ENCODE measurements at regions not wholly inside any gene's neighbourhood (a gene's known extent, or its start where the extent isn't known, plus 50 kb on each side); places are given as distances from the start of the nearest gene placed in this dataset.
"Not testable (repeated sequence)": the region's sequence is repeated elsewhere in the genome, so short reads cannot be mapped to it uniquely, and the experiment has no call there.

- no peak for DNase-seq
These were observed 227.8 kb downstream of the NAF1 start for GRCh38 chr4:162938738-162939485.

- DNase-seq, result no peak
These were observed 231.5 kb downstream of the NAF1 start for GRCh38 chr4:162935214-162935613.

DNA sequence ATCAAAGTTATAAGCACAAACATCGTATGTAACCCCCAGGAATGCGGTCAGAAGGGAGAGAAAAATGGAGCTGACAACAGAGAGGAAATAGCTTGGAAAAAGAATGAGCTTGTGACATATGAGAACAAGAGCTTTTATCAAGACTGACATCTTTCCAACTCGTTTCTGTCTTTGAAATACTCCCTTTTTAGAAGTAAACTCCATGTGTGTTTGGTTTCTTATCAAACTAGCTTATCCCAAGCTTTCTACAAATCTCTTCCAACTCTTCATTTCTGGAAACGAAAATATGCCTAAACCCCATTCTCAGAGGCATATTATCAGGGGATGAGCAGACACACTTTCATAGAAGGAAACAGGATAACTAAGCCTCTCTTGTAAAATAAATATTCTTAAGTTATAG lies 235.4 kb downstream of the NAF1 start:
- DNase-seq, result no peak

GRCh38 chr4:162921178-162921785 lies 245.4 kb downstream of the NAF1 start:
- no peak for DNase-seq

GRCh38 chr4:162920649-162921048 lies 246.0 kb downstream of the NAF1 start:
- no peak for DNase-seq

DNA sequence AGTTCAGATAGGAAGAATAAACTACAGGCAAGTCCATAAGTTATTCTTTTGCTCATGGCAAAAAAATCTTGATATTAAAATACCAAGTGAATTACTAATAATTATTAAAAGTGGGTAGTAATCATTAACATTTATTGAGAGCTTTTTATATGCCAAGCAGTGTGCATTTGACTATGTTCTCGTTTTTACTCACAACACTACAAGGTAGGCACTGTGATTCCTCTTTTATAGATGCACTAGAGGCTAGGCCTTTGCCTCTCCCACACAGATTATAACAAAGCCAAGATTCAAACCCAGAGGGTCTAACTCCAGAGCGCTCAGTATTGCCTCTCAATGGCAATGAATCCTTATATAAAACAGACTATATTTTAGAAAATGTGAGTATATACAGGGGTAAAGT lies 254.2 kb downstream of the NAF1 start:
- no peak for DNase-seq

DNA sequence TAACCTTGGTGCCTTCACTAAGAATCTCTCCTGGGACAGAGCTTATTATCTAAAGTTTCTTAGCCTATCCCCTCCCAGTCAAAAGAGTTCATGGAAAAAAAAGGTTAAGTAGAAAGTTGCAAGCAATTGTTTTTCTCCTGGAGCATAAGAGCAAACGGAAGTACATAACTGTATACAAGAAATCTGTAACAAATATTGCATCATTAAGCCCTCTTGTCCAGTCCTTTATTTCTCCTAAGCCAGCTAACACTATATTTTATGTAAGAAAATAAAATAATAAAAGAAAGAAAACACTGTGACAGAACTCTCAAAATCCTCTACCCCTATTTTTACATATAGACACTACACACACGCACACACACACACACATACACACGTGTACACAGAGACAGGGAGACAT lies 255.3 kb downstream of the NAF1 start:
- DNase-seq, result no peak

- no peak for DNase-seq
These were observed 256.7 kb downstream of the NAF1 start for GRCh38 chr4:162909952-162910351.

DNA sequence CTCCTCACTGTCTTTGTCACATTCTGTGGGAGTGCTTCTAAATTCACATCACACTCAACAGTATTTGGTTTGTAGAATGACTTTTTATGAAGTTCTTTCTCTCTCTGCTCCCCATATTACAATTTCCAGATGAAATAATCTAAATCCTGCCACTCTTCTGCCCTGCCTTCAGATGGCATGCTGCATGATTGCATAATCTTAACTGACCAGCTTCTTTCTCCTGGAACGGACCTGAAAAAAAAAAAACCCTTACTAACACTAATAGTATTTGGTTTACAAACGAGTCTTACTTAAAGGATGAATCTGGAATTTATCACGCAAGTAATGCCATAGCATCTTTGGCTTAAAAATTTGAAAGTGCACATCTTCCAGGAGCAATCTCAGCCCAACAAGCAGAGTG lies 272.3 kb downstream of the NAF1 start:
- no peak for DNase-seq

GRCh38 chr4:162891788-162892707 lies 274.6 kb downstream of the NAF1 start:
- peak in 1 of 2 donors; percentile 4 for DNase-seq

DNA sequence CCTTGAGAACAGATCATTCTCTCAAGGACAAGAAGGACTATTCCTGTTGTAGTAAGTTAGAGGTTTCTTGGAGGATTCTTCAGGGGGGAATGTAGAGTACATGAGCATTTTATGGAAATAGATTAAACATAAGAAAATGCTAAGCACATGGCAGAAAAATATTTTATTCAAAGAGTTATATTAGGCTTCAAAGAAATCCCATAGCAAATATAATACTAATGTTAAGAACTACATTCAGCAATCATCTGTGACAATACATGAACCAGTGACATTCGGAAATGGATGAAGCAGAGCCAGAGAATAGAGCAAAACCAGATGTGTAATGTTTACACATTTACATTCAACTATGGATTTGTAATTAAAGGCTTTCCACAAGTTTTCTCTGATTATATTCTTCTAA lies 288.6 kb downstream of the NAF1 start:
- no peak for DNase-seq

GRCh38 chr4:162874748-162875147 lies 291.9 kb downstream of the NAF1 start:
- DNase-seq, result no peak

- no peak for DNase-seq
These were observed 294.7 kb downstream of the NAF1 start for GRCh38 chr4:162871990-162872389.

DNA sequence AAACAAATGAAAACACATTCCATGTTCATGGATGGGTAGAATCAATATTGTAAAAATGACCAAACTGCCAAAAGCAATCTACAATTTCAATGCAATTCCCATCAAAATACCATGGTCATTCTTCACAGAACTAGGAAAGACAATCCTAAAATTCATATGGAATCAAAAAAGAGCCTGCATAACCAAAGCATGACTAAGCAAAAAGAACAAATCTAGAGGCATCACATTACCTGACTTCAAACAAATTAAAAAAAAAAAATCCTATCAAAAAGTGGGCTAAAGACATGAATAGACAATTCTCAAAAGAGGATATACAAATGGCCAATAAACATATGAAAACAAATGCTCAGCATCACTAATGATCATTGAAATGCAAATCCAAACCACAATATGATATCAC lies 297.5 kb downstream of the NAF1 start:
- DNase-seq, result no peak

DNA sequence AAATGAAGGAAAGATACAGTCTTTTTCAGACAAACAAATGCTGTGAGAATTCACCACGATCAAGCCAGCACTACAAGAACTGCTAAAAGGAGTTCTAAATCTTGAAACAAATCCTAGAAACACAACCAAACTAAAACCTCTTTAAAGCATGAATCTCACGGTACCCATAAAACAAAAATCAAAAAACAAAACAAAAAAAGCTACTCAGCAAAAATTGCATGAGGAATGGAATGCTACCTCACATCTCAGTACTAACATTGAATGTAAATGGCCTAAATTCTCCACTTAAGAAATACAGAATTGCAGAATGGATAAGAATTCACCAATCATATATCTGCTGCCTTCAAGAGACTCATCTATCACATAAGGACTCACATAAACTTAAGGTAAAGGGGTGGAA lies 300.1 kb downstream of the NAF1 start:
- no peak for DNase-seq

DNA sequence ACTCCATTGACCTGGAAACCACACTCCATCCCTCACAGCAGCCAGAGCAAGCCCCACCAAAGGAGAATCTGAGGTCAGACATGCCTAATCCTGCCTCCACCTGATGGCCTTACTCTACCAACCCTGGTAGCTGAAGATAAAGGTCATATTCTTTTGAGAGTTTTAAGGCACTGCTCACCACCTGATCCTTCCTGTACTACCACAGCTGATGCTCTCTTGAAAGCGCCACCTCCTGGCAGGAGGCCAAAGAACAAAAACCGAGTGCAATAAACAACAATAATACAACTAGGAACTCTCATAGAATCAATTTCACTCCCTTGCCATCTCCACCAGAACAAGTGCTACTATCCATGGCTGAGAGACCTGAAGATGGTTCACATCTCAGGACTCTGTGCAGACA lies 301.6 kb downstream of the NAF1 start:
- DNase-seq, result no peak

DNA sequence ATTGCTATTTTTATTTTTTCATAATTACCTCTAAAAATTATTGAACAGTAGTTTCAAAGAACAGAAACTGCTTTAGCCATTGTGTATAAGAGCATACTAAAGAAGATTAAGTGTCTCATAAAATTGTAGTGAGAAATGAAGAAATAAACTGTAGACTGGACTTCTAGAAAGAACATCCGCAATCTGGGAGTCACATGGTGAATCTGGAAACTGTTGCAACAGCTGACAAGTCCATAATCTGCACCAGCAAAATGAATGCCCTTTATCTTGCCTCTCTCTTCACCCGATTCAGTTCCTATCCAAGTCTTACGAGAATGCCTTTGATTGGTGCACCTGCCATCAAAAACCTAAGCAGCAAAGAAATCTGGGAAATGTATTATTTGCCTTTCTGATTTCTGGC lies 312.9 kb downstream of the NAF1 start:
- DNase-seq, result no peak

DNA sequence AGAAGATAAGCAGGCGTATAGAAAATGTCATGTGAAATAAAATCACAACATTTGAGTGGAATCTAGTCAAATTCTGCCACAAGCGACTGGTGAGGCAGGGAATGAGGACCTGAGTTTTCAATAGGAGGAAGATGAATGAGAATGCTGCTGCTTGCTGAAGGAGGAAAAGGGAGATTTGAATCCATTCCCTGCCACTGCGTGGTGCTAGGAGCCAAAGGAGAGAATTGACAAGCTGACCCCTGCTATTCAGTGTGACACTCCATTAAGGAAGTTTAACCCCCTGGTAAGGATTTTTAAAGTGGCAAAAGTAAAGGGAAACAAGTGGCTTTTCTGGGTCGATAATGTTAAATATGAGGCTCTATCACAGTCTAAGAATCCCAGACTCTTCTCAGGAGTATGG lies 314.0 kb downstream of the NAF1 start:
- DNase-seq, result no peak

DNA sequence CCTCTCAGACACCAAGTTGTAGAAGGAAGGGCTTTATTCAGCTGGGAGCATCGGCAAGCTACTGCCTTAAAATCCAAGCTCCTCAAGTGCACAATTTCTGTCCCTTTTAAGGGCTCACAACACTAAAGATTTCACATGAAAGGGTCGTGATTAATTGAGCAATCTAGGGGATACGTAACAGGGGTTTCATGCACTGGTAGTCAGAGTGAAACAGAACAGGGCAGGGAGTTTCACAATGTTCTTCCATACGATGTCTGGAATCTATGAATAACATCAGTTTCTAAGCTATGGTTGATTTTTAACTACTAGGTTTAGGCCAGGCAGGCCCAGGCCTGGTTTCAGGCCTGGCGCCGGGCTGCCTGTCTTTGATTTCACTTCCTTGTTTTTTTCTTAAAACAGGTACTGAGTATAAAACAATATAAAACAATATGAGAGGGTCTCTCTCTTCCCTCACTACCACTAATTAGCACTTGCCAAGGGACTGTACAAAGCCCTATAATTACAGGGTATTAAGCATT lies 315.4 kb downstream of the NAF1 start:
- not testable (repeated sequence) for DNase-seq

- DNase-seq, result no peak
These were observed 316.8 kb downstream of the NAF1 start for GRCh38 chr4:162849937-162850336.

- DNase-seq, result no peak
These were observed 318.6 kb downstream of the NAF1 start for GRCh38 chr4:162847945-162848549.

GRCh38 chr4:162841753-162842152 lies 324.9 kb downstream of the NAF1 start:
- DNase-seq, result no peak

DNA sequence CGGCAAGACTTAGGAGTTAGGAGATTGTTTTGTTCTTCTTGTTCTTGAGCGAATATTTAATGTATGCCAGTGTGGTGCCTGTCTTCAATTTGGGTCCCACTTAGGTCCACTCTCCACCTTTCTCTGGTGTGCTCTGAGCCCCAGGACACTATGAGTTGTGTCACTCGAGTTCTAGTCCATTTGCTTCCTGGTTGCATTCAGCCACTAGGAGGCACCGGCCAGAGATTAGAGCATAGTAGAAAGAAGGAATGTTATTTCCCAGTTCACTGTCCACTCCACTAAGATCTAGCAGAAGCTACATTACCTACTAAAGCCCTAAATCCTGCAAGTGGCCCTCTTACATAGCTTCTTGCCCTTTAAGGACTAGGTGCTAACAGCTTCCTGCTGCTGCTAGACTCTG lies 326.9 kb downstream of the NAF1 start:
- DNase-seq, result no peak
